ENCODE measurements at regions not wholly inside any gene's neighbourhood (a gene's known extent, or its start where the extent isn't known, plus 50 kb on each side); places are given as distances from the start of the nearest gene placed in this dataset.

- no peak overlapping the region for H2AFZ ChIP-seq (ENCODE audit: low read depth, low read length)
- H3K79me2 ChIP-seq (ENCODE audit: insufficient read depth, low read length) = no peaks in the 10 kb centered on the region
- H3K4me2 ChIP-seq (ENCODE audit: insufficient read depth, low read length) = no peak overlapping the region
- no peaks in the 10 kb centered on the region for H3K4me1 ChIP-seq (ENCODE audit: insufficient read depth, low read length)
- H4K20me1 ChIP-seq (ENCODE audit: insufficient read depth, low read length) = no peaks in the 10 kb centered on the region
- H3K27me3 ChIP-seq (ENCODE audit: insufficient read depth, low read length, poor library complexity) = no peaks in the 10 kb centered on the region
- H3K9me3 ChIP-seq (ENCODE audit: insufficient read depth, low read length, severe bottlenecking) = no peaks in the 10 kb centered on the region
- ATAC-seq (ENCODE audit: insufficient read depth, low read depth) (no peak), DNase-seq (no peak)
- TF ChIP-seq CTCF (IDR thresholded peaks at IDR 0.05; ENCODE audit: borderline replicate concordance, extremely low read depth, low read length, poor library complexity, severe bottlenecking) (no peak), EZH2 (IDR thresholded peaks at IDR 0.05; ENCODE audit: borderline replicate concordance, low read depth, low read length, severe bottlenecking) (no peak)
- H3K9ac ChIP-seq (ENCODE audit: low read depth, low read length) = no peak overlapping the region
- H3K4me3 ChIP-seq (ENCODE audit: low read depth in 1 of 2, low read length in 2 of 2) = no peak overlapping the region
- H3K36me3 ChIP-seq (ENCODE audit: insufficient read depth, low read length) = no peaks in the 10 kb centered on the region
- H3K27ac ChIP-seq (ENCODE audit: low read length) = no peak overlapping the region
These were observed 79.0 kb upstream of the PDE10A start for GRCh38 chr6:165742047-165742446.

GRCh38 chr6:165737396-165737795, 74.4 kb upstream of the PDE10A start:
- H3K36me3 ChIP-seq (ENCODE audit: insufficient read depth, low read length) = no peaks in the 10 kb centered on the region
- H3K4me3 ChIP-seq (ENCODE audit: low read depth in 1 of 2, low read length in 2 of 2) = no peak overlapping the region
- no peaks in the 10 kb centered on the region for H3K79me2 ChIP-seq (ENCODE audit: insufficient read depth, low read length)
- no peaks in the 10 kb centered on the region for H3K9me3 ChIP-seq (ENCODE audit: insufficient read depth, low read length, severe bottlenecking)
- H3K4me2 ChIP-seq (ENCODE audit: insufficient read depth, low read length) = no peak overlapping the region
- ATAC-seq (ENCODE audit: insufficient read depth, low read depth) (no peak), DNase-seq (no peak)
- H3K27me3 ChIP-seq (ENCODE audit: insufficient read depth, low read length, poor library complexity) = no peaks in the 10 kb centered on the region
- H3K9ac ChIP-seq (ENCODE audit: low read depth, low read length) = no peak overlapping the region
- H2AFZ ChIP-seq (ENCODE audit: low read depth, low read length) = no peak overlapping the region
- H3K27ac ChIP-seq (ENCODE audit: low read length) = no peak overlapping the region
- no peaks in the 10 kb centered on the region for H3K4me1 ChIP-seq (ENCODE audit: insufficient read depth, low read length)
- TF ChIP-seq CTCF (IDR thresholded peaks at IDR 0.05; ENCODE audit: borderline replicate concordance, extremely low read depth, low read length, poor library complexity, severe bottlenecking) (no peak), EZH2 (IDR thresholded peaks at IDR 0.05; ENCODE audit: borderline replicate concordance, low read depth, low read length, severe bottlenecking) (no peak)
- no peaks in the 10 kb centered on the region for H4K20me1 ChIP-seq (ENCODE audit: insufficient read depth, low read length)

GRCh38 chr6:165735065-165735464, 72.0 kb upstream of the PDE10A start:
- Histone ChIP-seq H3K9ac (ENCODE audit: low read depth, low read length) (no peak overlapping the region), H3K36me3 (ENCODE audit: insufficient read depth, low read length) (no peaks in the 10 kb centered on the region), H3K4me1 (ENCODE audit: insufficient read depth, low read length) (no peaks in the 10 kb centered on the region), H2AFZ (ENCODE audit: low read depth, low read length) (no peak overlapping the region), H3K27ac (ENCODE audit: low read length) (no peak overlapping the region), H4K20me1 (ENCODE audit: insufficient read depth, low read length) (no peaks in the 10 kb centered on the region), H3K27me3 (ENCODE audit: insufficient read depth, low read length, poor library complexity) (no peaks in the 10 kb centered on the region), H3K4me3 (ENCODE audit: low read depth in 1 of 2, low read length in 2 of 2) (no peak overlapping the region), H3K9me3 (ENCODE audit: insufficient read depth, low read length, severe bottlenecking) (no peaks in the 10 kb centered on the region), H3K4me2 (ENCODE audit: insufficient read depth, low read length) (no peak overlapping the region), H3K79me2 (ENCODE audit: insufficient read depth, low read length) (no peaks in the 10 kb centered on the region)
- ATAC-seq (ENCODE audit: insufficient read depth, low read depth) = no peak
- TF ChIP-seq CTCF (IDR thresholded peaks at IDR 0.05; ENCODE audit: borderline replicate concordance, extremely low read depth, low read length, poor library complexity, severe bottlenecking) = no peak
- no peak for TF ChIP-seq EZH2 (IDR thresholded peaks at IDR 0.05; ENCODE audit: borderline replicate concordance, low read depth, low read length, severe bottlenecking)
- DNase-seq = no peak

- no peaks in the 10 kb centered on the region for H3K79me2 ChIP-seq (ENCODE audit: insufficient read depth, low read length)
- no peaks in the 10 kb centered on the region for H3K27me3 ChIP-seq (ENCODE audit: insufficient read depth, low read length, poor library complexity)
- no peak for TF ChIP-seq CTCF (IDR thresholded peaks at IDR 0.05; ENCODE audit: borderline replicate concordance, extremely low read depth, low read length, poor library complexity, severe bottlenecking)
- no peak for TF ChIP-seq EZH2 (IDR thresholded peaks at IDR 0.05; ENCODE audit: borderline replicate concordance, low read depth, low read length, severe bottlenecking)
- no peaks in the 10 kb centered on the region for H4K20me1 ChIP-seq (ENCODE audit: insufficient read depth, low read length)
- no peak for DNase-seq
- no peak overlapping the region for H3K4me3 ChIP-seq (ENCODE audit: low read depth in 1 of 2, low read length in 2 of 2)
- no peaks in the 10 kb centered on the region for H3K4me1 ChIP-seq (ENCODE audit: insufficient read depth, low read length)
- no peak for ATAC-seq (ENCODE audit: insufficient read depth, low read depth)
- H3K9me3 ChIP-seq (ENCODE audit: insufficient read depth, low read length, severe bottlenecking) = no peaks in the 10 kb centered on the region
- H3K9ac ChIP-seq (ENCODE audit: low read depth, low read length) = no peak overlapping the region
- H3K27ac ChIP-seq (ENCODE audit: low read length) = no peak overlapping the region
- no peaks in the 10 kb centered on the region for H3K36me3 ChIP-seq (ENCODE audit: insufficient read depth, low read length)
- H2AFZ ChIP-seq (ENCODE audit: low read depth, low read length) = no peak overlapping the region
- no peak overlapping the region for H3K4me2 ChIP-seq (ENCODE audit: insufficient read depth, low read length)
These were observed 70.4 kb upstream of the PDE10A start for GRCh38 chr6:165733489-165733791.

Data from DND-41 (cell line).